ENCODE measurements at regions not wholly inside any gene's neighbourhood (a gene's known extent, or its start where the extent isn't known, plus 50 kb on each side); places are given as distances from the start of the nearest gene placed in this dataset.

DNA sequence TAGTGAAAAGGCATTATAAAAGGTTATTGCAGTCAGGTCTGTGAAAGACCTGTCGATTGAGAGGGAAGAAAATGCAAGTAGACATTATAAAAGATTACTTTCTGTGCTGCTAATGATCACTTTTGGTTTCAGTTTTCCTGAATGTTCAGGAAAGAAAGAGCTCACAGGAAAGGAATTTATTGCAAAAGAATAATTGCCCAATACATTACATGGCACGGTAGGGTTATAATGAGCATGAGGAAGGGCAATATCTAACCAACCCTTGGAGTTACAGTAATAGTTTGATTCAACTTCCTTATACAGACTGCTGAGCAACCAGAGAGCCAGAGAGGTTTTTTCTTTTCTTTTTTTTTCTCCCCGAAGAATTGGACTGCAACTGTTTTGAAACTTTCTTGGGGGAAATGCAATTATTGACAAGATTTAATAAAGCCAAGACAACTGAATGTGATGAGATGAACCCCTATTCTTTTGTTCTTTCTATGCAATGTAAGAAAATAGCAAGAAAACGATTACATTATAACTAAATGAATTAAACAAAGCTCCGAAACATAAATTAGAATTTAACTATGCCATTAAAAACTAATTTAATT, 247.0 kb downstream of the C4orf33 start:
- ATAC-seq (ENCODE audit: poor library complexity), result no peak
- peak in 3 of 14 experiments; percentile 11 to 35 (median 27) for DNase-seq

DNA sequence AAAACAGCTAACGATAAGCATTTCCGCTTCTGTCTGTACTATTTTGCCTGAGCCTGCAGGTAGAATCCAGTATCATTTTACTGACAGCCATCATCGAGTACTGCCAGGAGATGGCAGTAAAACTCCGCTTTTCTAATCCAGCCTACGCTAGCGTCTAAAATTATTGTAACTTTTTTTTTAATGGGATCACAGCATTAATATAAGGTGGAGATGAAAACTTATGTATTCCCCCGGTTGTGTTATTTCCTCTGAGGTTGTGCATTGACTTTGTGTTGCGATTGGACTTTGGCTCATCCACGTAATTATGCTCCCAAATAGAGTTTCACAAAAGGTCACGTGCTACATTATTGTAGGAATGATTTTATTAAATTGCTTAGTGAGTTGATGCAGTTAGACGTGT, 248.1 kb downstream of the C4orf33 start:
- Histone ChIP-seq H3K4me1 (ENCODE audit: insufficient read depth, low read length) (no peaks in the 10 kb centered on the region), H3K27me3 (ENCODE audit: control insufficient read depth in 1 of 2, insufficient read depth in 2 of 2, low read length in 2 of 2) (no peaks in the 10 kb centered on the region), H3K27ac (ENCODE audit: low read depth in 1 of 2, low read length in 2 of 2) (no peak overlapping the region), H3K9me3 (ENCODE audit: control insufficient read depth in 1 of 2, insufficient read depth in 1 of 2, low read length in 2 of 2) (no peaks in the 10 kb centered on the region), H3K4me3 (ENCODE audit: low read length) (no peak overlapping the region), H3K36me3 (ENCODE audit: insufficient read depth, low read length) (no peaks in the 10 kb centered on the region)
- Mint-ChIP-seq H3K9me3 (no peaks in the 10 kb centered on the region), H3K36me3 (ENCODE audit: low read depth) (no peaks in the 10 kb centered on the region), H3K27me3 (peaks cover 11% of the 10 kb centered on the region), H3K27ac (no peak overlapping the region), H3K4me3 (no peak overlapping the region), H3K4me1 (ENCODE audit: low read depth) (no peaks in the 10 kb centered on the region)
- intact Hi-C loops (cut with DNase I, micrococcal nuclease), result no loop called here
- peak in 2 of 14 experiments; percentile 23 to 26 for DNase-seq
- TF ChIP-seq, protein P1, sequence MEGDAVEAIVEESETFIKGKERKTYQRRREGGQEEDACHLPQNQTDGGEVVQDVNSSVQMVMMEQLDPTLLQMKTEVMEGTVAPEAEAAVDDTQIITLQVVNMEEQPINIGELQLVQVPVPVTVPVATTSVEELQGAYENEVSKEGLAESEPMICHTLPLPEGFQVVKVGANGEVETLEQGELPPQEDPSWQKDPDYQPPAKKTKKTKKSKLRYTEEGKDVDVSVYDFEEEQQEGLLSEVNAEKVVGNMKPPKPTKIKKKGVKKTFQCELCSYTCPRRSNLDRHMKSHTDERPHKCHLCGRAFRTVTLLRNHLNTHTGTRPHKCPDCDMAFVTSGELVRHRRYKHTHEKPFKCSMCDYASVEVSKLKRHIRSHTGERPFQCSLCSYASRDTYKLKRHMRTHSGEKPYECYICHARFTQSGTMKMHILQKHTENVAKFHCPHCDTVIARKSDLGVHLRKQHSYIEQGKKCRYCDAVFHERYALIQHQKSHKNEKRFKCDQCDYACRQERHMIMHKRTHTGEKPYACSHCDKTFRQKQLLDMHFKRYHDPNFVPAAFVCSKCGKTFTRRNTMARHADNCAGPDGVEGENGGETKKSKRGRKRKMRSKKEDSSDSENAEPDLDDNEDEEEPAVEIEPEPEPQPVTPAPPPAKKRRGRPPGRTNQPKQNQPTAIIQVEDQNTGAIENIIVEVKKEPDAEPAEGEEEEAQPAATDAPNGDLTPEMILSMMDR (IDR thresholded peaks at IDR 0.05), result peak; percentile 29
- ChIA-PET CTCF (no interaction called here), POLR2A (no interaction called here)
- no peak for ATAC-seq (ENCODE audit: poor library complexity)

More for the DNA sequence above, 247.0 kb downstream of the C4orf33 start:
- no peaks in the 10 kb centered on the region for H3K36me3 ChIP-seq (ENCODE audit: insufficient read depth, low read length)
- no peaks in the 10 kb centered on the region for H3K9me3 Mint-ChIP-seq
- intact Hi-C loops (cut with DNase I, micrococcal nuclease), result loop anchor here in 1 of 2 experiments (1.0 kb wide), 1 partner anchor 31 kb away; no protein-coding TSS in a partner anchor
- no peaks in the 10 kb centered on the region for H3K36me3 Mint-ChIP-seq (ENCODE audit: low read depth)
- no peak overlapping the region for H3K4me3 ChIP-seq (ENCODE audit: low read length)
- no peaks in the 10 kb centered on the region for H3K9me3 ChIP-seq (ENCODE audit: control insufficient read depth in 1 of 2, insufficient read depth in 1 of 2, low read length in 2 of 2)
- ChIA-PET CTCF (no interaction called here), POLR2A (no interaction called here)
- no peak overlapping the region for H3K27ac ChIP-seq (ENCODE audit: low read depth in 1 of 2, low read length in 2 of 2)
- H3K4me3 Mint-ChIP-seq, result no peak overlapping the region
- H3K27me3 Mint-ChIP-seq, result peaks cover 20% of the 10 kb centered on the region
- no peaks in the 10 kb centered on the region for H3K4me1 Mint-ChIP-seq (ENCODE audit: low read depth)
- TF ChIP-seq, protein P1 (IDR thresholded peaks at IDR 0.05), result no peak
- no peaks in the 10 kb centered on the region for H3K4me1 ChIP-seq (ENCODE audit: insufficient read depth, low read length)
- no peaks in the 10 kb centered on the region for H3K27me3 ChIP-seq (ENCODE audit: control insufficient read depth in 1 of 2, insufficient read depth in 2 of 2, low read length in 2 of 2)
- H3K27ac Mint-ChIP-seq, result no peak overlapping the region

DNA sequence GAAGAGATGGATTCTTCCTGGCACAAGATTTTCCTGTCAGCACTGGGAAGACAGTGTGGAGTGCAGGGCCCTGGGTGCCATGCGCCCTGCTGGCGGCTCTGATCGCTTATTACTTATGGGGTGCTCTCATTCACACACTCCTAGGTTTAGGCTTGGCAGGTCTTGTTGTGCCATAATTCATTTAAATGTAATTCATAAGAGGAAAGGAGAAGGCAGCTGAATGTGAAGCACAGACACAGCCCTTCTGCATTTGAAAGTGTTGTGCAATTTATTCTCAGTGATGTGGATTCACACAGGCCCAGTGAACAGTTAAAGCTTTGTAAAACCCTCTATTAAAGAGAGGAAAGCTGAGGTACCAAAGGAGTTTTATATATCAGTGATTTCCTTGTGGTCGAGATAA, 249.7 kb downstream of the C4orf33 start:
- H3K27ac ChIP-seq (ENCODE audit: low read depth in 1 of 2, low read length in 2 of 2), result no peak overlapping the region
- no peaks in the 10 kb centered on the region for H3K27me3 ChIP-seq (ENCODE audit: control insufficient read depth in 1 of 2, insufficient read depth in 2 of 2, low read length in 2 of 2)
- ATAC-seq (ENCODE audit: poor library complexity), result no peak
- no peak overlapping the region for H3K4me3 Mint-ChIP-seq
- H3K27ac Mint-ChIP-seq, result no peak overlapping the region
- intact Hi-C loops (cut with DNase I, micrococcal nuclease), result no loop called here
- no peak for DNase-seq
- H3K4me1 ChIP-seq (ENCODE audit: insufficient read depth, low read length), result no peaks in the 10 kb centered on the region
- no peaks in the 10 kb centered on the region for H3K36me3 Mint-ChIP-seq (ENCODE audit: low read depth)
- H3K27me3 Mint-ChIP-seq, result peaks cover 9% of the 10 kb centered on the region
- TF ChIP-seq, protein P1 (IDR thresholded peaks at IDR 0.05), result no peak
- no peaks in the 10 kb centered on the region for H3K9me3 ChIP-seq (ENCODE audit: control insufficient read depth in 1 of 2, insufficient read depth in 1 of 2, low read length in 2 of 2)
- no peak overlapping the region for H3K4me3 ChIP-seq (ENCODE audit: low read length)
- H3K36me3 ChIP-seq (ENCODE audit: insufficient read depth, low read length), result no peaks in the 10 kb centered on the region
- ChIA-PET POLR2A (no interaction called here), CTCF (no interaction called here)
- H3K4me1 Mint-ChIP-seq (ENCODE audit: low read depth), result no peaks in the 10 kb centered on the region
- H3K9me3 Mint-ChIP-seq, result no peaks in the 10 kb centered on the region

All from CD4-positive, alpha-beta T cell (primary cell).